ENCODE measurements at regions not wholly inside any gene's neighbourhood (a gene's known extent, or its start where the extent isn't known, plus 50 kb on each side); places are given as distances from the start of the nearest gene placed in this dataset.

DNA sequence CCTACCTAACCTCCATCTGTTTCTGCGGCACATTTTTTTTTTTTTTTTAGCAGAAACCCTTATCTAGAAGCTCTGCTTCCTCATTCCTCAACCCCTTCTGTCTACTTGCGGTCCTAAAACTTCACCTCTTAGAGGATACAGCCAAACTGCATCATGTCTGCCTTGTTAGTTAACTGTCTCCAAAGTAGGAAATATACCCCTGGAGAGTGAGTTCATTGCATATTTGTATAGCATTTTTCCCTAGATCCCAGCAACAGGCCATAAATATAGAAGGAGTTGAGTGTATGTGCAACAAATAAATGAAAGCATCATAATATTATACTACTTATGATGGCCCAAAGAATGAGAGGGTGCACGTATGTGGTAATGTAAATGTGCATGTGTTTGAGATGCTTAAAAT, 1288.6 kb upstream of the GJE1 start:
- TF ChIP-seq, protein P1, sequence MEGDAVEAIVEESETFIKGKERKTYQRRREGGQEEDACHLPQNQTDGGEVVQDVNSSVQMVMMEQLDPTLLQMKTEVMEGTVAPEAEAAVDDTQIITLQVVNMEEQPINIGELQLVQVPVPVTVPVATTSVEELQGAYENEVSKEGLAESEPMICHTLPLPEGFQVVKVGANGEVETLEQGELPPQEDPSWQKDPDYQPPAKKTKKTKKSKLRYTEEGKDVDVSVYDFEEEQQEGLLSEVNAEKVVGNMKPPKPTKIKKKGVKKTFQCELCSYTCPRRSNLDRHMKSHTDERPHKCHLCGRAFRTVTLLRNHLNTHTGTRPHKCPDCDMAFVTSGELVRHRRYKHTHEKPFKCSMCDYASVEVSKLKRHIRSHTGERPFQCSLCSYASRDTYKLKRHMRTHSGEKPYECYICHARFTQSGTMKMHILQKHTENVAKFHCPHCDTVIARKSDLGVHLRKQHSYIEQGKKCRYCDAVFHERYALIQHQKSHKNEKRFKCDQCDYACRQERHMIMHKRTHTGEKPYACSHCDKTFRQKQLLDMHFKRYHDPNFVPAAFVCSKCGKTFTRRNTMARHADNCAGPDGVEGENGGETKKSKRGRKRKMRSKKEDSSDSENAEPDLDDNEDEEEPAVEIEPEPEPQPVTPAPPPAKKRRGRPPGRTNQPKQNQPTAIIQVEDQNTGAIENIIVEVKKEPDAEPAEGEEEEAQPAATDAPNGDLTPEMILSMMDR (IDR thresholded peaks at IDR 0.05) = no peak
- TF ChIP-seq ZFX (IDR thresholded peaks at IDR 0.05; ENCODE audit: borderline replicate concordance) = no peak

GRCh38 chr6:140833408-140833807, 1299.3 kb upstream of the GJE1 start:
- no peak overlapping the region for H3K27ac ChIP-seq
- TF ChIP-seq, protein P1 (IDR thresholded peaks at IDR 0.05) = no peak
- no peak for TF ChIP-seq ZFX (IDR thresholded peaks at IDR 0.05; ENCODE audit: borderline replicate concordance)

More for the DNA sequence above, 1288.6 kb upstream of the GJE1 start:
- H3K27ac ChIP-seq = no peak overlapping the region

DNA sequence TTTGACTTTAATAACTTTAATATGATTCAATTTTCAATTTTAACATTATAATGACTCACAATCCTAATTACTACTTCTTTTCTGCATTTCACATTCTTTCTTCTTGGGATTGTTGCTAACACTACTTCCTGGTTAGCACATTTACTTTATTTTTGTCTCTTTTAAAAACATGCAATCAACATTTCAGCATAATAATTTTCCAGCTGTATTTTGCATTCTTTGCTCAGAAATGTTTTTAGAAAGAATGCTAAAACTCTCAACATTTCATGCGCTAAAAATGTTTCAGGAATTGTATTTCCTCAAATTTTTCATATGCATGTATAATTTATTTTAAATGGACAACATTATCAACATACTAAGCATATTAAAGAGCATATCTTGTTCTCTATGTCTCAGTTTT, 1302.1 kb upstream of the GJE1 start:
- H3K27ac ChIP-seq = no peak overlapping the region
- TF ChIP-seq, protein P1 (IDR thresholded peaks at IDR 0.05) = no peak
- no peak for TF ChIP-seq ZFX (IDR thresholded peaks at IDR 0.05; ENCODE audit: borderline replicate concordance)

DNA sequence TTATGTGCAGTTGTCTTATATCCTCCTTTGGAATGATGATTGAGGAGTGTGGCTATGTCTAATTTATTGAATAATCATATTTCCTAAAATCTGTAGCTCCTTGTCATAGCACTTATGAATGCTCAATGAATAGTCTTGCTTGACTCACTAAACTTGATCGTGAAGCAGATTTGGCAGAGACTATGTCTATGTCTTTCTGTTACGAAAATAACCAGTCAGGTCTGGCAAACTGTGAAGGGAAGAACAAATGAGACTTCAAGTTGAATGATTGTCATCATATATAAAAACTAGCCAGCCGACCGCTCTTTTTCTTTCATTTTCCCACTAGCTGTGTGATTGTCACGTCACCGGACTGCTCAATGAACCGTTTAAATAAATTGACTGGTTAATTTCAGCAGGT, 1303.9 kb upstream of the GJE1 start:
- no peak overlapping the region for H3K27ac ChIP-seq
- TF ChIP-seq, protein P1 (IDR thresholded peaks at IDR 0.05) = no peak
- TF ChIP-seq ZFX (IDR thresholded peaks at IDR 0.05; ENCODE audit: borderline replicate concordance) = no peak

DNA sequence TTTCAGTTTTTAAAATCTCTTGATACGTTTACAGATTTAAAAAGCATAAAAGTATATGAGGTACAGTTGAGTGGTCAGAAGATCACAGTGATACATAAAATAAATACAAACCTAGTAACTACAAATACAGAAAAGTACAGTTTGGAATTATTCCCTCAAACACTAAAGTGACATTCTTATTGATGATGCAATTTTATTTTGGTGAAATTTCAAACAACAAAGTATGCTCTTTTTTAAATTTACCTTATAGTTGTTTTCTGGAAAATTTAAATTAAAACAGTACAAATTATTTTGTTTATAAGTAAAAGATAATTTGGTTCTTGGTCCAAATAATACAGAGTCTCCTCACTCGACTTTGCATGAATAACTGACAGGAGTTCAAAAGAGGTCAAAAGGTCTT, 1305.1 kb upstream of the GJE1 start:
- TF ChIP-seq, protein P1 (IDR thresholded peaks at IDR 0.05) = no peak
- no peak for TF ChIP-seq ZFX (IDR thresholded peaks at IDR 0.05; ENCODE audit: borderline replicate concordance)
- peak overlapping the region; percentile 27; the same call in 1 of the 2 replicates for H3K27ac ChIP-seq

- no peak overlapping the region for H3K27ac ChIP-seq
- TF ChIP-seq, protein P1 (IDR thresholded peaks at IDR 0.05) = no peak
- no peak for TF ChIP-seq ZFX (IDR thresholded peaks at IDR 0.05; ENCODE audit: borderline replicate concordance)
Observed at GRCh38 chr6:140825731-140826130, 1307.0 kb upstream of the GJE1 start.

DNA sequence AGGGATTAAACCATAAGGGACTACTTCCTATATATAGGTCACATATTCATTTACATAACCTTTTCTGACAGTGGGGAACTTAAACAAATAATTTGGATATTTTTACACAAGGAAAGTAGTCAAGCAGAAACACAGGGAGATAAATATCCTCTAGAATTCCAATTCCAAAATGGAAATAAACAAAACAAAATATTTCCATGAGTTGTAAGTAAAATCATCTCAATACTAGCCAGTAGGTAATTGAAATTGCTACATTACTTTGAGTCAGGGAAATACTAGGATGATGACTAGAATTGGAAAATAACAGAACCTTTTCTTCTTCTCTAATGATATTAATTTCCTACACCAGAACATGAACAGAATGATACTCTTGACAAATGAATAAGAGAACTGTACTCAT, 1308.1 kb upstream of the GJE1 start:
- TF ChIP-seq, protein P1 (IDR thresholded peaks at IDR 0.05) = no peak
- no peak overlapping the region for H3K27ac ChIP-seq
